Activated CD4-positive, CD25-positive, alpha-beta regulatory T cell treated with anti-CD3 and anti-CD28 coated beads, Interleukin-2, amount 50 U/mL, for 16 hours (primary cell): ENCODE measurements at regions not wholly inside any gene's neighbourhood (a gene's known extent, or its start where the extent isn't known, plus 50 kb on each side); places are given as distances from the start of the nearest gene placed in this dataset.
"Not testable (repeated sequence)": the region's sequence is repeated elsewhere in the genome, so short reads cannot be mapped to it uniquely, and the experiment has no call there.

Experiments
- DNase-seq: peaks from one replicate; pipeline ENCODE4 v3.0.0-alpha.2; 2020; ENCODE audit warnings: low read depth, low spot score

GRCh38 chr5:82956600-82956999 is 120.6 kb downstream of the TMEM167A start:
- no peak for DNase-seq

- no peak for DNase-seq
Observed at GRCh38 chr5:82952326-82952725, 124.9 kb downstream of the TMEM167A start.

GRCh38 chr5:82944267-82944666 is 132.9 kb downstream of the TMEM167A start:
- not testable (repeated sequence) for DNase-seq

- no peak for DNase-seq
Observed at GRCh38 chr5:82942083-82942881, 134.9 kb downstream of the TMEM167A start.

- no peak for DNase-seq
Observed at GRCh38 chr5:82938901-82939725, 138.1 kb downstream of the TMEM167A start.

- not testable (repeated sequence) for DNase-seq
Observed at GRCh38 chr5:82932473-82933220, 144.5 kb downstream of the TMEM167A start.

GRCh38 chr5:82931110-82931509 is 146.1 kb downstream of the TMEM167A start:
- DNase-seq, result no peak

GRCh38 chr5:82925061-82925411 is 152.2 kb downstream of the TMEM167A start:
- no peak for DNase-seq

- DNase-seq, result no peak
Observed at GRCh38 chr5:82924226-82925060, 152.8 kb downstream of the TMEM167A start.

- no peak for DNase-seq
Observed at GRCh38 chr5:82922086-82922734, 155.0 kb downstream of the TMEM167A start.

- no peak for DNase-seq
Observed at GRCh38 chr5:82918311-82919031, 158.7 kb downstream of the TMEM167A start.

- DNase-seq, result no peak
Observed at GRCh38 chr5:82917584-82917983, 159.6 kb downstream of the TMEM167A start.

- DNase-seq, result no peak
Observed at GRCh38 chr5:82913971-82914370, 163.2 kb downstream of the TMEM167A start.

GRCh38 chr5:82912462-82912861 is 164.7 kb downstream of the TMEM167A start:
- DNase-seq, result no peak

- DNase-seq, result no peak
Observed at GRCh38 chr5:82911910-82912309, 165.3 kb downstream of the TMEM167A start.

- no peak for DNase-seq
Observed at GRCh38 chr5:82910905-82911304, 166.3 kb downstream of the TMEM167A start.

- no peak for DNase-seq
Observed at GRCh38 chr5:82910491-82910890, 166.7 kb downstream of the TMEM167A start.

GRCh38 chr5:82909771-82910170 is 167.4 kb downstream of the TMEM167A start:
- DNase-seq, result no peak

GRCh38 chr5:82905986-82906385 is 171.2 kb downstream of the TMEM167A start:
- DNase-seq, result no peak

- no peak for DNase-seq
Observed at GRCh38 chr5:82901281-82901888, 175.8 kb downstream of the TMEM167A start.
